Amniotic stem cell (primary cell): ENCODE measurements at regions not wholly inside any gene's neighbourhood (a gene's known extent, or its start where the extent isn't known, plus 50 kb on each side); places are given as distances from the start of the nearest gene placed in this dataset.
"Not testable (repeated sequence)": the region's sequence is repeated elsewhere in the genome, so short reads cannot be mapped to it uniquely, and the experiment has no call there.

Experiments used
- DNase-seq: peaks from one replicate; lab custom pipeline; 2025; lab: John Stamatoyannopoulos, UW

DNA sequence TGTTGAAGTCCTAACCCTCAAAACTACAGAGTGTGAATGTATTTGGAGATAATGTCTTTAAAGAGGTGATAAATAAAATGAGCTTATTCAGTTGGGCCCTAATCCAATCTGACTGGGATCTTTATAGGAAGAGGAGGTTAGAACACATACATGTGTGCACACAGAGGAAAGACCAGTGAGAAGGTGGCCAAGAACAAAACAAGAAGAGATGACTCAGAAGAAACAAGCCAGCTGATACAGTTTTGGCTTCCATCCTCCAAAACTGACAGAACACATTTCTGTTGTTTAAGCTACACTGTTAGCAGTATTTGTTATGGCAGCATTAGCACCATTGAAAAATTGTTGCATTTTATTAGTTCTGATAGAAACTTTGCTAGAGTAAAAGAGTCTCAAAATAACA lies 609.3 kb upstream of the IMPG1 start:
- DNase-seq, result no peak

DNA sequence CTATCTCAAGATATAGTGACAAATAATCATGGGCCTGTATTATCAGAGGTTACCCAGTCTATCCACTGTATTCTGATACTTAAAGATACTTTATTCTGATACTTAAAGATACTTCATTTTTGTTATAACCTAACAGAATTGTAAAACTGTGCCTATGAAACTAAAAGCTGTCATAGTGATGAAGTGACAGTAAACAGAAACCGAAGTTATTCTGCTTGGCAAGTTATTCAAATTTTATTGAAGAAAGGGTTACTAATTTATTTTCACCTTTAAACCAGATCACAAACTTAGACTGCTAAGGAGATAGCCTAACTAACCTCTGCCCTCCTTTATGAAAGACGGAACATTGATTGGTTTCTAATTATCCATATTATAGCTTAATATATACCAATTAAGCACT lies 604.6 kb upstream of the IMPG1 start:
- DNase-seq, result no peak

DNA sequence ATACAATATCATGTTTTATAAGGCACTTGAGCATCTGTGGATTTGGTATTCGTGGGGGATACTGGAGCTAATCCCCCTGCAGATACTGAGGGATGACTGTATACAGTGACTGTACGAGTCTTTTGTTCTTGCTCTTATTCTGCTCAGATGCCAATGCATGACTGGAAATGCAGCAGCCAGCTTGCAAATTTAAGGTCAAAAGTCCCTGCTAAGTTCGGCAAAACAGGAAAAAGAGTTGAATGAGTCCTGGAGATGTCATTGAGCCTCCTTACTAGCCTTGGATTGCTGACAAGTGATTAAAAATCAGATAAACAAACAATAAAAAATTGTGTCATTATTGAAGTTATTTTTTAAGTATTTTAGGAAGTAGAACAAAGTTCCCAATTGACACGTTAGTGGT lies 599.3 kb upstream of the IMPG1 start:
- no peak for DNase-seq

DNA sequence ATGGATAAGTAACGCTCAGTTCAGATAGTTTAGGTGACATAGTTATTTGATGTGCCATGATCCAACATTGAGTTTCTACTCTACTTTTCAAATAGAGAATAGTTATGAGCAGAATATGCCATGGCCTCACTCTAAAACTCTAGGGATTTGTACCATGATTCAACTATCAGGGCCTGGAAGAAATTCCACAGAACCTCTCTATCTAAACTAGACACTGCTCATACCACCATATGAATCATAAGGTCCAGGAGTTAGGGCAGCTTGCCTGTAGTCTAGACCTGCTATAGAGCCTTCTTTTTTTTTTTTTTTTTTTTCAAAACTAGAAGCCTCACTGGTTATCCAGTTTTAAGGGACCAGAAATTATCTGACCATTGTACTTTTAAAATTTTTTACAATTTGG lies 571.8 kb upstream of the IMPG1 start:
- no peak for DNase-seq

DNA sequence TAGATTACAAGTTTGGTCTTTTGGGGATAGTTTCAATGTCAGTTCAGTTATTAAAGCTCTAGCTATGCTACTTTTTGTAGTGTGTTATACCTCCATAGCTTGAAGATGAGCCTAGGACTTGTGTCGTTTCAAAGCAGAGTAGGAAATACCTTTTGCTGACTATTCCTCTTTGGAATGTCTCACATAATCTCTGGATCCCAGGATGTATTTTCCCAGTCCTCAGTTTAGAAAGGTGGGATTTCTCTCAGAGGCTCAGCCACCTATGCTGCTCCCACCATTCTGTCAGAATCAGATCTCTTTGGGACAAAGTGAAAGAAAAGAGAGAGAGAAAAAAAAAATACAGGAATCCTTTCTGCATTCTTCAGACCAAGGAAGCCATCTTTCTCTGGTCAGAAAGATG lies 567.5 kb upstream of the IMPG1 start:
- DNase-seq, result no peak

DNA sequence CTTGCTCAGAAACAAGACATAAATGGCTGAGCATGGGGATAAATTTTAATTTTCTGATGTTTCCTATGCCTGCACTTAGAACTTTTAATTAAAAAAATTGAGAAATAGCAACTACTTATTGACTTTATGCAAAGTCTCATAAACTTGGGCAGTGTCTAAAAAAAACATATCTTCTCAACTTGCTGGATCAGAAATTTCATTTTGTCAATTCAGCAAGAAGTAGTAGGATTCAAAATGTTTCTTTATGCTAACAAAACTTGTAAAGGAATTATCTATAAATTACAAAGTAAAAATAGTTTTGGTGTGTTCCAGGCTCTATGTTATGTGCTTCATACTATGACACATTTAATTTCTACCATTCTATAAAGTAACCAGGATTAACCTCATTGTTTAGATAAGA lies 562.2 kb upstream of the IMPG1 start:
- no peak for DNase-seq

DNA sequence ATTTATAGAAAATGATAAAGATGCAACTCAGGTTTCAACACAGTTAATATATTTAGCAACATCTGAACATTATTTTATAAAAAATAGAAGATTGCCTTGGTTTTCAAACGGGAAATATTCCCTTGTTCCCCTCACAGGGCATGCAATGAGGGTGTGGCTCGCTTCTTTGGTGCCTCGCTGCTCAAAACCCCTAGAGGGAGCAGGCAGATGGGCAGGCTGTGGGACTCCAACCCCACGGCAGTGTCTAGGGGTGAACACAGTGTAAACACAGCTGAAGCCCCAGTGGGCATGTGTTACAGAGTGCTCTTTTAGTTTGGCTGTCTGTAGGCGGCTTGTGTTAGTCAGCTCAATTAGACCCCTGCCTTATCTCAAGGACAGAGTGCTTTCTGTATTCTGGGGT lies 560.8 kb upstream of the IMPG1 start:
- no peak for DNase-seq

DNA sequence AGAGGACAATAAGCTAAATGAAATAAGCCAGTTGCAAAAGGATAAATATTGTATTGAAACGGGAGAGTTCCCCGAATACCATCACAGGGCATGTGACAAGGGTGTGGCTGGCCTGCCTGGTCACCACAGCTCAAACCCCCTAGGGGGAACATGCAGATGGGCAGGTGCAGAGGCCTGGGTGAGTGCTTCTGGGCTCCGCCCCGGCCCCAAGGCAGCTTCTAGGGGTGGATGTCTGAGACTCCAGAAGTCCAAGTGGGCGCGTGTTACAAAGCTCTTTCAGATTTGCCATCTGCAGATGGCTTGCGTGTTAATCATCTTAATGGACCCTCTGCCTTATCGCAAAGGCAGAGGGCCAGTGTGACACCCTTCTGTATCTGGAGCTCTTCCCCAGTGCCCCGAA lies 559.2 kb upstream of the IMPG1 start:
- DNase-seq, result no peak

DNA sequence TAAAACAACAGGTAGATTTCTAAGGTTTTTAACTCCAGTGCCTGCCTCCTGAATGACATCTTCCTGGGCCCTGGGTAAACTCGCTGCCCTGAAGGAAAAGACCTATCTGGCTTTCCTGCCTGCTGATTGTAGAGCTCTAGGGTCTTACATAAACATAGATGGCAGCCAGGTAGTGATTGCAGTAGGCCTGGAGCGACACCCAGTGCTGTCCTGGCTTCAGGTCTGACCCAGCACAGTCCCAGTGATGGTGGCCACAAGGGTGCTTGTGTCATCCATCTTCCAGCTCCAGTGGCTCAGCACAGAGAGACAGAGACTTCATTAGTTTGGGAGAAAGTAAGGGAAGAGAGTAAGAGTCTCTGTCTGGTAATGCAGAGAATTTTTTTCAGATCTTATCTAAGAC lies 542.9 kb upstream of the IMPG1 start:
- no peak for DNase-seq

DNA sequence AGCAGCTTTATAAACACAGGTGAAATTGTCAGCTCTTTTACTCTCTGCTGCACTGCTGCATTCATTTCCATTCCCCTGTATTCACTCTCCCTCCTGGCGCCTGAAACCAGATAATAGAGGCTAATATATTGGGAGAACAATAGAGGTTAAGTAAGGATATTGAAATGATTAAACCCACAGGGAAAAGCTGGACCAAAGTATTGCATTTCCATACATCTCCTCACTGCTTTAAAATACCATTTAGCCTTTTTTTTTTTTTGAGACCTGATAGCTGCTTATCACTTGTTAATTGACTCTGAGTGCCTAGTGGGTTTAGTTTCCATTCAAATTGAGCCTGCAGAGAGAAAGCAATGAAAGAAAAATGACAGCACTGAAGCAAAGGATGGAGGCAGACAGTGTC lies 540.5 kb upstream of the IMPG1 start:
- DNase-seq, result no peak

DNA sequence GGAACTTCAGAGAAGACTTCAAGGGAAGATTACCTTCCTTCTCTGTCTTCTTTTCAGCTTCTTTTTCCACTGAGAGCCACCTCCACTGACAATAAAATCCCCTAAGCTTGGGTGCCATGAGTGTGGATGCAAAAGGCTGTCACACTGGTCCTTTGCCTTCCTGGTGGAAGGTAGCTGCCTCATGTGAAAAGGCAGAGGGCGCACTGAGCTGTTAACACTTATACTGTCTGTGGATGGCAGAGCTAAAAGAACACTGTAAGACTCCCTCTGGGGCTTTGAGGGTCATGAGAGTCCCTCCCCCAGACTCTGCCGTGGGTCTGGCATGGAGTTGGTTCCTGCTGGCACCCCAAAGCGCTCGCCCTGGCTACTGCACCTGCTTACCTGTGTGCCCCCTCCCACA lies 536.7 kb upstream of the IMPG1 start:
- DNase-seq, result no peak

DNA sequence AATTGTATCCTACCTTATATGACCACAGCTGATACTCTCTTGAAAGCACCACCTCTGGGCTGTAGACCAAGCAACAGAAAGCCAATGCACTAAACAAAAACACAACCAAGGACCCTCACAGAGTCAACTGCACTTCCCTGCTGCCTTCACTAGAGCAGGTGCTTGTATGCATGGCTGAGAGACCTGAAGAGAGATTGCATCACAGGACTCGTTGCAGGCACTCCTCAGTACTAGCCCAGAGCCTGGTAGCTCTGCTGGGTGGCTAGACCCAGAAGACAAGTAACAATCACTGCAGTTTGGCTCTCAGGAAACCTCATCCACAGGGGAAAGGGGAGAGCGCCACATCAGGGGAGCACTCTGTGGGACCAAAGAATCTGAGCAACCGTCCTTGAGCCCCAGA lies 521.6 kb upstream of the IMPG1 start:
- DNase-seq, result no peak

DNA sequence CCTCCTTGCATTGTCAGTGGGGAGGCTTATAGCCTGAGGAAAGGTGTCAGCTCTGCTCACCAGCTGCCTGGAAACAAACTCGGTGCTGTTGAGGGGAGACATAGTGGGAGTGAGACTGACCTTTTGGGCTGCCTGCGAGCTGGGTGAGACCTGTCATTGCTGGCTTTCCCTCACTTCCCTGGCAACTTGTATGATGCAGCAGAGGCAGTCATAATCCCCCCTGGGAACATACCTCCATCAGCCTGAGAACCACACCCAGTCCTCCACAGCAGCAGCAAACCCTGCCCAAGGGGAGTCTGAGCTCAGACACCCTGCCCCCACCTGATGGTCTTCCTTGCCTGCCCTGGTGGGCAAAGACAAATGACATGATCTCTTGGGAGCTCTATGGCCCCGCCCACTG lies 521.2 kb upstream of the IMPG1 start:
- DNase-seq, result no peak

DNA sequence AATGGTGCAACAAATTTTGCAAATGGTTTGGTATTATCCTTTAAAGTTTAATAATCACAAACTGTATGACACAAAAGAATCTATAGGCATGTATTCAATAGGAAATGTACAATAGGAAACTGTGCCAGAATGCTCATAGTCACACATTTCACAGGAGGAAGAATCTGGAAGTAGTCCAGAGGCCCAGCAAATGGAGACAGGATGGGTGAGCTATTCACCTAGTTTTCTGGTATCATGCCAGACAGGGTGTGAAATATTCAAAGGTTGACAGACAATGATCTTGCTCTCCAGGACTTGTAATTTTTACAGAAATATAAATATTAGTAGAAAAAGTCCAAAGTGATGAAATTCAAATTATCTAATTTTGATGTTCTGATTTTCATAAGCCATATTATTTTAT lies 520.1 kb upstream of the IMPG1 start:
- DNase-seq, result no peak

DNA sequence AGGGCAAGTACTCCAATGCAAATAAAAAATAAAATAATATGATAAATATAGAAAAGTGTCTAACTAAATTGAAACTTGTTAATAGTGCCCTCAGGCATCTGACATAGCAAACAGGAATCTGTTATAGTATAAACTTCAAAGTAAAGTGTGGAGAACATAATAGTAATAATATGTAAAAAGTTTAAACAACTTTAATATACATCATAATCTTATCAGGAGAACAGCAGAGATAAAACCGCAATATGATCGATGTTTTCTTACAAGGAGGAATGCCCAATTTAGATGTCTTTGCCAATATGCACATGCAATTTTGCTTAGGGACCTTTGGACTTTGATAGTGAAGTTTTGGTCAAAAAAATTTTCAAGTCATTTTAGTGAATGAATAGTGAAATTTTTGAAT lies 514.8 kb upstream of the IMPG1 start:
- DNase-seq, result no peak

DNA sequence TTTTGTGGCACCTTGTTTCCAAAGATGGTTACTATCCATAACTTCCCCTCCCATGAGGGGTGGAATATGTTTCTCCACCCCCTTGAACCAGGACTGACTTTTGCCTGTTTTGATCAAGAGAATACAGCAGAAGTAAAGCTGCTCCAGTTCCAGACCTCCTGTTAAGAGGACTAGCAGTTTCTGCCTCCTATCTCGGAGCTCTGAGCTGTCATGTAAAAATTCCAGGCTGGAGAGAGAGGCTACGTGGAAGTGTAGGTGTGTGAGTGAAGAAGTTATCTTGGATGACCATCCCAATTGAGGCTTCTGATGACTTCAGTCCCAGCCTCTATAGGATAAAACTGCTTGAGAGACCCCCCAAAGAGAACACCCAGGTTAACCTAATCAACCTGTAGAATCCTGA lies 511.7 kb upstream of the IMPG1 start:
- no peak for DNase-seq

DNA sequence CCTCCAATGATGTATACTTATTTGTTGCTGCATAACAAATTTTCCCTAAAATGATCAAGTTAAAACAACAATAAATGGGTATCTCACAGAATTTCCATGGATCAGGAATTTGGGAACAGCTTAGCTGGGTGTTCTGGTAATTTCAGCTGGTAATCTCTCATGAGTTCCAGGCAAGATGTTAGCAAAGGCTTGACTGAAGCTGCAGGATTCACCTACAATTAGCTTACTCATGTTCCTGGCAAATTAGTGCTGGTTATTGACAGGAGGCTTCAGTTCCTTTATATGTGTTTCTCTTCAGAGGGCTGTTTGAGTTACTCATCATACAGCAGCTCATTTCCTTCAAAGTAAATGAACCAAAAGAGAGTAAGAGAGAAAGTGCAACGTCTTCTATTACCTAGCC lies 506.3 kb upstream of the IMPG1 start:
- DNase-seq, result no peak

DNA sequence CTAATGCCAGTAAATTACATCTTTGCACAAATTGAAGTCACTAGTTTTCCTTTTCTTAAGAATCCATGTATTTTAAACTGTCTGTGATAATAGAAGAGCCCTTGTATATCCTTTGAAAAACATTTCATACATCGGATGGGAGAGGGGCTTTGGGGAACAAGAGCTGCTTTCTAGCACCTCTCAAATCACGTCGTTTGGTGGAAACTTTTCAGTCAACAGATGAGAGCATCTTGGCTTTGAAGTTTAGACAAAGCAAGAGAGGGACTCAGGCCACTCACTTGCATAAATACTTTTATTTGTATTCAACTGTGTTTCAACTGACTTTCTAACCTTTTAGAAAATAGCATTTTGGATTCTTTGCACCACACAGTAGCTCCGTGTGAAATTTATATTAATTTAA lies 502.3 kb upstream of the IMPG1 start:
- no peak for DNase-seq

DNA sequence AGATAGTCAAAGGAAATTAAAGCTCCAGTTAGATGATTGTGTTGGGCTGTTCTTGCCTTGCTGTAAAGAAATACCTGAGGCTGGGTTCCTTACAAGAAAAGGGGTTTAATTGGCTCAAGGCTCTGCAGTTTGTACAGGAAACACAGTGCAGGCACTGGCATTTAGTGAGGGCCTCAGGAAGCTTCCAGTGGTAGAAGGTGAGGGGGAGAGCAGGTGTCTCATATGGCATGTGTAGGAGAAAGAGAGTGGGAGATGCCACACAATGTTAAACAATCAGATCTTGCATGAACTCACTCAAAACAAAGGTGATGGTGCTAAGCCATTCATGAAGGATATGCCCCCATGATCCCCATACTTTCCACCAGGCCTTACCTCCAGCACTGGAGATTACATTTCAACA lies 493.5 kb upstream of the IMPG1 start:
- DNase-seq, result no peak

DNA sequence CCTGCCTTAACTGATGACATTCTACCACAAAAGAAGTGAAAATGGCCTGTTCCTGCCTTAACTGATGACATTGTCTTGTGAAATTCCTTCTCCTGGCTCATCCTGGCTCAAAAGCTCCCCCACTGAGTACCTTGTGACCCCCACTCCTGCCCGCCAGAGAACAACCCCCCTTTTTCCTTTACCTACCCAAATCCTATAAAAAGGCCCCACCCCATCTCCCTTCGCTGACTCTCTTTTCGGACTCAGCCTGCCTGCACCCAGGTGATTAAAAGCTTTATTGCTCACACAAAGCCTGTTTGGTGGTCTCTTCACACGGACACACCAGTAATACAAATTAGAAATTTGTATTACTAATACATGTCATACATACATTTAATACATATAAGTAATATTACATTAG lies 489.9 kb upstream of the IMPG1 start:
- DNase-seq, result not testable (repeated sequence)

DNA sequence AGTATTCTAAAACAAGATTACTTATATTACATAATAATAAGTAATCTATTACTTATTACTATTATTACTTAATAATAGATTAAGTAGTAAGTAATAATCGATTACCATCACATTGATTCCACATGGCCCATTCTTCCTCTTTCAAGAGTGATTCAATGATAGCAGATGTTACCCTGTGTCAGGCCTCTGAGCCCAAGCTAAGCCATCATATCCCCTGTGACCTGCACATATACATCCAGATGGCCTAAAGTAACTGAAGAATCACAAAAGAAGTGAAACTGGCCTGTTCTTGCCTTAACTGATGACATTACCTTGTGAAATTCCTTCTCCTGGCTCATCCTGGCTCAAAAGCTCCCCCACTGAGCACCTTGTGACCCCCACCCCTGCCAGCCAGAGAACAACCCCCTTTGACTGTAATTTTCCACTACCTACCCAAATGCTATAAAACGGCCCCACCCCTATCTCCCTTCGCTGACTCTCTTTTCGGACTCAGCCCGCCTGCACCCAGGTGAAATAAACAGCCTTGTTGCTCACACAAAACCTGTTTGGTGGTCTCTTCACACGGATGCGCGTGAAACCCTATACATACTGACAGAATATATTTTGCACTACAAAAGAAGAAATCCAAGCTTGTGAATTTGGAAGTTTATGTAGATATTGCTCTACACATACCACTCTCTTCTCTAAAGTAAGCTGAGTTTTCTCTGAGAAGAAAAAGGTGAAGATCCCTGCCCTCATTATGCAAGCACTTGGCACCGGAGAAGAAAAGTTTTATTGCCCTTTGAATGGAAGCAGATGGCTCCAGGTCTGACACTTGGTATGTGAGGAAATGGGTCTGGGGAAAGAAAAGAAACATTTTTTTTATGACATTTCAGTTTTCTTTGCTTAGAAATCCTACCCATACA lies 488.6 kb upstream of the IMPG1 start:
- not testable (repeated sequence) for DNase-seq

DNA sequence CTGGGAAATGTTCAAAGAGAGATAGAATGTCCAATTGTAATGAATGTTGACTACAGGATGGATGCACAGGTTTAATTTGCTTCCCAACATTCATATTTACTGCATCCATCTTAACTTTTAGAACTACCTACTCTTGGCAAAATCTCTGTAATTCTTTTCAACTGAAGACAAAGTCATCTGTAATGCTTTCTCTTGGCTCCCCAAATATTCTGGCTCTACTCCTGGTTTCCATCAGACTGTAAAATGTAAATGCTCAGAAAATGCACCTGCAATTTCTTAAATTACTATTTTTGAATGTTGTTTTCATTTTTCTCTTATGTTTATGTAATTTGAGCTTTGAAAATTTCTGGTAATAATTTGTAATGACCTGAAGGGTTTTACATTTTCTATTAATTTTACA lies 480.8 kb upstream of the IMPG1 start:
- no peak for DNase-seq

DNA sequence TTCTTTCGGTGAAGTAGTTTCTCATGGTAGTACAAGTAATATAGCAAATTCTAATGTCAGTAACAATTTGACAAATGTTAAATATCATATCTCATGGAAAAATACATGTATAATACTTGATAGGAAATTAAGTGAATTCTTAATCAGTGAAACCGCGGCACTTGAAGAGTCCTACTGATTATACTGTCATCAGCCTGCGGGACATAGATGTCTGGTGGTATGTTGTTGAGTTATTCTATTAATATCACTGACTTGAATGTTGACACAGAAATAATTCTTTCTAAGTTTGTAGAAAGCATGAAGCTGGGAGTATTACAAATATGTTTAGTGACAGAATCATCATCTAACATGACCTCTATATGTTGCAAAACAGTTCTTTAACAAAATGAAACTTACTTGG lies 479.8 kb upstream of the IMPG1 start:
- no peak for DNase-seq

DNA sequence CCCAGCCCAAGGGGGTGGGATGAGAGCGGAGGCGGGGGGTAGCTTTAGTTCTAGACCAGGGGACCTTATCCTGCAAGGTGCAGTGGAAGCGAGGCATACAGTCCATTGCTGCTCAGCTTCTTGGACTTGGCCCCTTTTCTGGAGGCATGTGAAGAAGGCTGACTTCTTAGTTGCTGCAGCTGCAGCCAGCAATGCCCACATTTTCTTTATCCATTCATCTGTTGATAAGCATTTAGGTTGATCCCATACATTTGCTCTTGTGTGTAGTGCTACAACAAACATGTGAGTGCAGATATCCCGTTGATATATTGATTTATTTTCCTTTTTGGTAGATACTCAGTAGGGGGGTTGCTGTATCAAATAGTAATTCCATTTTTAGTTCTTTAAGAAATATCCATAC lies 461.2 kb upstream of the IMPG1 start:
- no peak for DNase-seq
